Epithelial cell of esophagus (primary cell): ENCODE measurements at regions not wholly inside any gene's neighbourhood (a gene's known extent, or its start where the extent isn't known, plus 50 kb on each side); places are given as distances from the start of the nearest gene placed in this dataset.

Experiments used
- DNase-seq: peaks from one replicate; pipeline ENCODE4 v3.0.0; 2010; ENCODE audit warnings: low read depth
- H3K4me3 ChIP-seq: 2 replicates; pipeline ENCODE4 v1.5.1; 2011; ENCODE audit warnings: mild to moderate bottlenecking, low read length, control low read depth
- TF ChIP-seq, protein P1 (sequence below): IDR thresholded peaks from 2 replicates; pipeline ENCODE4 v1.5.1; 2011; ENCODE audit warnings: low read depth, mild to moderate bottlenecking, low read length, control low read depth, inconsistent platforms; ENCODE audit not compliant: insufficient read depth; ENCODE audit errors: missing control alignments

DNA sequence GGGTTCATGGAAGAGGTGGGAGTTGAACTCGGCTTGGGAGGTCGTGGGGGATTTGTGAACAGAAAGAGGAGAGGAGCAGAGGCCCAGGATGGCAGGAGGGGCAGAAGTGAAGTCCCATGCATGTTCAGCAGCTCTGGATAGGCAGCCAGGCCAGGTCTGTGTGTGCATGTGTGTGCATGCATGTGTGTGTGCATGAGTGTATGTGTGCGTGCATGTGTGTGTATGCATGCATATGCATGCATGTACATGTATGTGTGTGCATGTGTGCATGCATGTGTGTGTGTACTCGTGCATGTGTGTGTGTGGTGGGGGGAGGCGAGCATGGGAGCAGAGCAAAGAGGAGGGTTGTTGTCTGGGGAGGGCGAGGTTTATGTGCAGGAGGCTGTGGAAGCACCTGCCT is 178.4 kb downstream of the RPLP1 start:
- TF ChIP-seq, protein P1, sequence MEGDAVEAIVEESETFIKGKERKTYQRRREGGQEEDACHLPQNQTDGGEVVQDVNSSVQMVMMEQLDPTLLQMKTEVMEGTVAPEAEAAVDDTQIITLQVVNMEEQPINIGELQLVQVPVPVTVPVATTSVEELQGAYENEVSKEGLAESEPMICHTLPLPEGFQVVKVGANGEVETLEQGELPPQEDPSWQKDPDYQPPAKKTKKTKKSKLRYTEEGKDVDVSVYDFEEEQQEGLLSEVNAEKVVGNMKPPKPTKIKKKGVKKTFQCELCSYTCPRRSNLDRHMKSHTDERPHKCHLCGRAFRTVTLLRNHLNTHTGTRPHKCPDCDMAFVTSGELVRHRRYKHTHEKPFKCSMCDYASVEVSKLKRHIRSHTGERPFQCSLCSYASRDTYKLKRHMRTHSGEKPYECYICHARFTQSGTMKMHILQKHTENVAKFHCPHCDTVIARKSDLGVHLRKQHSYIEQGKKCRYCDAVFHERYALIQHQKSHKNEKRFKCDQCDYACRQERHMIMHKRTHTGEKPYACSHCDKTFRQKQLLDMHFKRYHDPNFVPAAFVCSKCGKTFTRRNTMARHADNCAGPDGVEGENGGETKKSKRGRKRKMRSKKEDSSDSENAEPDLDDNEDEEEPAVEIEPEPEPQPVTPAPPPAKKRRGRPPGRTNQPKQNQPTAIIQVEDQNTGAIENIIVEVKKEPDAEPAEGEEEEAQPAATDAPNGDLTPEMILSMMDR: no peak
- DNase-seq: no peak
- no peak overlapping the region for H3K4me3 ChIP-seq

DNA sequence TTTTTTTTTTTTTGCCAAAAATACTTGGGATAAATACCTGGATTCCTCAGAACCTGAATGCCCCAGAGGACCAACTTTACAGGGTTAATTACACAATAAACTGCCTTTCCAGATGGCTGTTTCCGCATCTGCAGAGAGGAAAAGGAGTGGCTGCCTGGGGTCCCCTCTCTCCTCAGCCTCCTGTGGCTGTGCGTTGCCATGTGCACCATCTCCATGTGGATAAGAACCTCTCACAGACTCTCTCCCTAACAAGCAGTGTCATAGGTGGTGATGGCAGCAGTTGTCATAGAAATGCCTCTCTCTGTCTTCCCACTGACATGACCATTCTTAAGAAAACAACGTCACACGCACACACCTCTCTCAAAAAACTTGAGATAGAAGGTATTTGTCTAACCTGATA is 179.4 kb downstream of the RPLP1 start:
- H3K4me3 ChIP-seq: no peak overlapping the region
- DNase-seq: no peak
- TF ChIP-seq, protein P1: no peak

DNA sequence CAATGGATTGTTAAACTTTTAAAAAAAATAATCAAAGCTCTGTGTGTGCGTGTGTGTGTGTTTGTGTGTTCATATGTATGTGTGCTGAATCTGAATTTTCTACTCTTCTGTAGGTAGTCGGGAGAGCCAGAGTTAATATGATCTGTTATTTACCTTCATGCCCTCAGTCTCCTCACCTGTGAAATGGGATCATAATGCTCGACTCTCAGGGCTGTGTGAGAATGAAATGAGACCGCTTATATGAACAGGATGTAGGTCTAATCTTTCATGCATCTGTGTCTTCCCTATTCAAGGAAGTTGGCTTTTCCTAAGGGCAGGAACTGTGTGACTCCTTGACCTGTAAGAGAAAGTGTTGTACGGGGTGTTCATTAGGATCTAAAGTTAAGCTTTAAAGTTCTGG is 182.2 kb downstream of the RPLP1 start:
- no peak for DNase-seq
- TF ChIP-seq, protein P1: no peak
- H3K4me3 ChIP-seq: no peak overlapping the region

DNA sequence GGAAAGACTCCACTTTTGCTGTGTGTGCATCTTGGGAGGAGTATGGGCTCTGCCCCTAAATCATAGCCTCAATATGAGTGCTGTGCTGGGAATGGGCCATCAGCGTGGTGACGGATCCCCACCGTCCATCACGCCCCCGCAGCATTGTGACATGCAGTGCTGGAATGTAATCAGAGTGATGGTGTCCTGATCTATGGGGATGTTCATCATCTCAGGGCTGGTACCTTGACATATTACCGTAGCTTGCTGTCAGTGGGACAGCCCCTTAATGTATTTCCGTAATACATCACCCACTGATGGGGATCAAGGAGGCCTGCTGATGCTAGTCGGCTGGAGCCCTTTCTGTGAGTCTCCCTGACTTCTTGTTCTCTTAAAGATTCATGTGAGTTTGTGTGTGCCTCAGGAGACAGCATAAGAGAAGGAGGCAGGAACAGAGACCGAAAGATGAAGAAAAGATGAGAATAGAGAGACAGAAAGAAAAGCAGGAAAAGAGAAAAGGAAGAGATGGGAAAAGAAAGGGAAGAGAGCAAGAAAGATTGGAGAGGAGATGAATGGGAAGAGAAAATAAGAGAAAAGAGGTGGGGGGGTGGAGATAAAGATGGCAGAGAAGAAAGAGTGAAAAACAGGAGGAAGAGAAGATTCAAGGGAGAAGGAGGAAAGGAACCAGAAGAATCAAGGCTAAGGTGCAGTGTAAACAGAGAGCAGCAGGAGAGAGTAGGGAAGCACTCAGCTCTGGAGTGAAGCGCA is 183.7 kb downstream of the RPLP1 start:
- TF ChIP-seq, protein P1: no peak

DNA sequence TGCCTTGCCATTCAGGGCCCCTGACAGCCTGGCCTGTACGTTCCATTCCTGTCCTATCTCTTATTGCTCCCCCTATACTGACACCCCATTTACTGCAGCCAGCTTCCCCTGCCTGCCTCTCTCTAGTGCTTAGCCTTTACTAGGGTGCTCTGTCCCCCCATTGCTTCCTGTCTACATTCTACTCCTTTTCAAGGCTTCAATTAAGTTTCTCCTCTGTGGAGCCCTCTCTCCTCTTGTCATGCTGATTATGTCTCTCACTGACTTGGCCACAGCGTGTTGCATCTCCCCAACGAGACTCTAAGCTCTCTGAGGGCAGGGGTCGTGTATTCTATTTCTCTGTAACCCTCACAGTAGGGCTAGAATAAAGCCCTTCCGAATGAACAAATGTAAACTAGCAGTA is 185.2 kb downstream of the RPLP1 start:
- no peak overlapping the region for H3K4me3 ChIP-seq
- TF ChIP-seq, protein P1: no peak
- no peak for DNase-seq

More for the DNA sequence above, 183.7 kb downstream of the RPLP1 start:
- H3K4me3 ChIP-seq: no peak overlapping the region
- DNase-seq: no peak

DNA sequence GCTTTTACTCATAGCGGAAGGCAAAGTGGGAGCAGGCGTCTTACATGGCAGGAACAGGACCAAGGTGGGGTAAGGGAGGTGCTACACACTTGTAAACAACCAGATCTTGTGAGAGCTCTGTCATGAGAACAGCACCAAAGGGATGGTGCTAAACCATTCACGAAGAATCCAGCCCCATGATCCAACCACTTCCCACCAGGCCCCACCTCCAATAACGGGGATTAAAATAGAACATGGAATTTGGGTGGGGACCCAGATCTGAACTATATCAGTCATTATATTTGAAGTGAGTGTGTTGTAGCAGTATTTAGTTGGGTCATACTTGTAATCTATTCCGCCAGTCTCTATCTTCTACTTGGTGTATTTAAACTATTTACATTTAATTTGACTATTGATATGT is 190.9 kb downstream of the RPLP1 start:
- H3K4me3 ChIP-seq: no peak overlapping the region
- no peak for DNase-seq
- TF ChIP-seq, protein P1: no peak

DNA sequence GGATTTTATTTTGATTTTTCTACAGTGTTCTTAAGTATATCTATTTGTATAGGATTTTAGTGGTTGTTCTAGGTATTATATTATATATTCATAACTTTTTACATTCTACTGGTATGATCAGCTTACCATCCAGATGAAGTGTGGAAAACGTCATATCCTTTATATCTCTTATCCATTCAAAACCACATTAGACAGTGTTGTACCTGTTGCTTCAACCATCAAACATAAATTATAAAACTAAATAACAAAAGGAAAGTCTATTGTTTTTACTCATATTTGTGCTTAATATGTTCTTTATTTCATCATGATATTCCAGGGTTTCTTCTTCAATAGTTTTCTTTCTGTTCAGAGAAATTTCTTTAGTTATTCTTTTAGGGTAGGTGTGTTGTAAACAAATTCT is 191.4 kb downstream of the RPLP1 start:
- no peak for DNase-seq
- no peak overlapping the region for H3K4me3 ChIP-seq
- TF ChIP-seq, protein P1: no peak
